Midbrain (tissue), 1 donor: ENCODE measurements at regions not wholly inside any gene's neighbourhood (a gene's known extent, or its start where the extent isn't known, plus 50 kb on each side); places are given as distances from the start of the nearest gene placed in this dataset.
"Not testable (repeated sequence)": the region's sequence is repeated elsewhere in the genome, so short reads cannot be mapped to it uniquely, and the experiment has no call there.

Source experiments
- DNase-seq: peaks from one replicate; lab custom pipeline; 2025; lab: John Stamatoyannopoulos, UW

DNA sequence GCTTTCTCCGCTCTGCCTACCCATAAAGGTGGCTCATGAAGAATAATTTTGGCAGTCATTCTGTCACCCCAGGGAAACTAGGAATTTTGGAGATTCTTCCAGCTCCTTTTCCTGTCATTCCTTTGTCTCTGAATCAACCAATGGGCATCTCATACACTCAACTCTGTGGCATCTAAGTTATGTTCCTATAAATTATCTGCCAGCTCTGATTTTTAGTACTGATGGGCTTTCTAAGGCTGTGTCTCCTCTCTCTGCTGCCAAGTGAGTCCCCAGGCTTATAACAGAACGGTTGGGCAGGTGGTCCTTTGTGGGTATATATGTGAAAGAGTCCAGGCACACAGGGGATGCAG, 226.8 kb downstream of the NMUR2 start:
- DNase-seq, result no peak

DNA sequence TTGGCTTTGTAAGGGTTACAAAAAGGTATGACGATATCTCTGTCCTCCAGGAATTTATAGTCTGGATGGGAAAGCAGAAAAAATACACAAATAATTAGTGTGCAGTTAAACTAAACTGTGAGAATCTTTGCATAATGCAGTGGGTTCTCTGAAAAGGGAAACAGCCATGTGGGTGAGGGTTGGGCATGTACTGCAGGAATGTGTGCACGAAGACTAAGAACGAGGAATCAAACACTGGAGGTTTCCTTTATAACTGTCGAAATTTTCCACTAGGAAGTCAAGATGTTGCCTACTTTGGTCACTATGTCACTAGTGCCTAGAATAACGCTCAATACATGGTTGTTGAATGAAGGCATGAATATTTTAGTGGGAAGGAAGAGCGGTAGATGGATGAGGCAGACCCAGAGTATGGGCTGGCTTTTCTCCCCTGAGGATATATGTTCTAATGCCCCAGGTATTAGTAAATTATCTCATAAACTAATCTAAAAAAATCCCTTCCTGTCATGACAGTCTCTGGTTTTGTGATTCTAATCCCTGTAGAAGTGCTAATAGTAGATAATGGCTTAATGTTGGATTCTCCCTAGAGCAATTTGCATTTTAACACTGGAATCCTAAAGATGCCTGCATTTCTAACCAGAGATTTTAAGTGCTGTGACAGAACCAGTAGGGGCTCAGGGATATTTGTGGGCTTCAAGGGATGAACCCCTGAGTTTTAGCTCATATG, 227.3 kb downstream of the NMUR2 start:
- DNase-seq, result no peak

DNA sequence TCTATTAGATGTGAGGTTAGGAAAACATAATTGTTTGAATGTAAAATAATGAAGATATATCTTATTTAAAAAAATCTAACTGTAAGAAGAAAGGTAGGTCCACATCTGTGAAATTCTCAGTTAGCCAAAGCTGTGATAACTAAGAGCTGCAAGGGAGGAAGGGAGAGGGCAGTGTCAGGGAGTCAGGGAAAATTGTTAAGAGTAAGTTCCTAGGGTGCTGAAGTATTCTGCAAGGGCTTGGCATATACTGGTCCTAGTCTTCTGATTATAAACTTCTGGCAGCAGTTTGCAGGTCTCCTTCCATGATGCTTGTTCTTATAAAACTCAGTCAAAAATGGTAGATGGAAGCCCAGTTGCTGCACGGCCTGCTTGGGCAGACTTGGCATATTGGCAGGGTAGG, 233.2 kb downstream of the NMUR2 start:
- no peak for DNase-seq

DNA sequence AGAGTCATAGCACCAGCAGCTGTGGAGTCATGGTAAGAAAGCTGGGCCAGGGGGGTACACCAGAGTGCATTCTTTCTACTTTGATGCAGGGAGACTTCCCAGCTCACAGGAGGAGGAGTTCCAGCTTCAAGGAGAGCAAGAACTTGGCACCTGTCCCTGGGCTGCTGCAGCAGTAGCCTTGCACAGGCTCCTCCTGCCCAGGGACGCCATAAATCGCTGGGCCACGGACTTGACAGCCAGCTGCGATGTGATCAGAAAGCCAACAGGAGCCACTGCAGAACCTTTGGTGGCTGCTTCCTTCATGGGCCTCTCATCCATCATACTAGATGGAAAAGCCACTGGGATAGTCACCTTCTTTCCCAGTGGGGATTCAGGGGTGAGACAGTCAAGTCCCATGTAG, 234.7 kb downstream of the NMUR2 start:
- no peak for DNase-seq

DNA sequence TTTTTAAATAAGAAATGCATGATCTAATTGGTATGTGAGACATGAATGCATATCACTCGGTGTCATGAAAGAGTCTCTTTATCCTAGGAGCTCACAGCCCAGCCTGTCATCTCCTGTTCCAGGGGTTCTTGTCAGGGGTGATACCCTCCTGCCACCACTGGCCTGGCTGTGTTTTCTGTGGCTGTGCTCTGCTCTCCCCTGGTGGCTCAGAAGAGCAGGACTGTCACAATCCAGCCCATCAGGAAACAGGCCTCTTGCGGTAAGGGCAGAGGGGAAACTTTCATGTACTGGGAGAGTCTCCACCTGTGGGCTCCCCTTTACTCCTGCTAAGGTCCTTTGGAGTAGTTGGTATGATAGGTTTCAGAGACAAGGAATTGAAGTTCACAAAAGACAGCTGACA, 240.2 kb upstream of the GLRA1 start:
- DNase-seq, result no peak

DNA sequence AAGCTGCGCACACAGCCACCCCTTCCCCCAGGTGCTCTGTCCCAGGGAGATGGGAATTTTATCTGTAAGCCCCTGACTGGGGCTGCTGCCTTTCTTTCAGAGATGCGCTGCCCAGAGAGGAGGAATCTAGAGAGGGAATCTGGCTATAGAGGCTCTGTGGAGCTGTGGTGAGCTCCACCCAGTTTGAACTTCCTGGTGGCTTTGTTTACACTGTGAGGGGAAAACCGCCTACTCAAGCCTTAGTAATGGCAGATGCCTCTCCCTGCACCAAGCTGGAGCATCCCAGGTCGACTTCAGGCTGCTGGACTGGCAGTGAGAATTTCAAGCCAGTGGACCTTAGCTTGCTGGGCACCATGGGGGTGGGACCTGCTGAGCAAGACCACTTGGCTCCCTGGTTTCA, 235.2 kb upstream of the GLRA1 start:
- DNase-seq, result not testable (repeated sequence)

DNA sequence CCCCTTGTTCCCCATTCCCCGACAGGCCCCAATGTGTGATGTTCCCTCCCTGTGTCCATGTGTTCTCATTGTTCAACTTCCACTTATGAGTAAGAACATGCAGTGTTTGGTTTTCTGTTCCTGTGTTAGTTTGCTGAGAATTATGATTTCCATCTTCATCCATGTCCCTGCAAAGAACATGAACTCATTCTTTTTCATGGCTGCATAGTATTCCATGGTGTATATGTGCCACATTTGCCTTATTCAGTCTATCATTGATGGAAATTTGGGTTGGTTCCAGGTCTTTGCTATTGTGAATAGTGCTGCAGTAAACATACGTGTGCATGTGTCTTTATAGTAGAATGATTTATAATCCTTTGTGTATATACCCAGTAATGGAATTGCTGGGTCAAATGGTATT, 229.8 kb upstream of the GLRA1 start:
- not testable (repeated sequence) for DNase-seq

DNA sequence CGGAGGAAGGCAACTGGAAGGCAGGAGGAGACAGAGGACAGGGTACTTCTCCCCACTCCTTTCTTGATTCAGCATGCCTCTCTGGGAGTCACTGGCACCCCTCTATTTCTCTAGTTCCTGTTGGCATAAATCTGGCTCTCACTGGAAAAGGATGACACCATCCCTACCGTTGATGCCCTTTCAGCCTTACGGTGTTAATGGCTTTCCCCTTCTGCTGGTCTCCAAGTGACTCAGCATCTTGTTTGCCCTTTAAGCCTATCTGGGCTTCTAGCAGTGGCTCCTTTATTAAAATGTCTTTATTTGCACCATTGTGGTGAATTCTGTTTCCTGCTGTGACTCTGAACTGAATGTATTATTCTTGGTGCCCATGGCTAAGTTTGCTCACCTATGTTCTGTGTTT, 227.3 kb upstream of the GLRA1 start:
- DNase-seq, result no peak

DNA sequence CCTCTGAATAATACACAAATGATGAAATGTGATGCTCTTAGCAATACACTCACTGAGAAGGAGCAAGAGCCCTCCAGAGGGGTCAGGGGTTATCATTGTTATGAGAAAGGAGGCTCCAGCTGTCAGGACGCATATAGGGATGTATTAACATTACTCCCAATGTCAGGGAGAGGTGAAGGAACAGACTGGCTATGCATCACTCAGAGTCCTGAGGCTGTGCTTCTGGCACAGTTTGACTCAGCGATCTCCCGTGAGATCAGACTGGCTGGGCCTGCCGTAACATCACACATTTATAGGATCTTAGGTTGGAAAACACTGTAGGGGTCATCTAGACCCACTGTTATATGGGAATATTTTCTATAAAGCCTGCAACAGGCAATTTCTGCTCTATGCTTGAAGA, 226.5 kb upstream of the GLRA1 start:
- no peak for DNase-seq

DNA sequence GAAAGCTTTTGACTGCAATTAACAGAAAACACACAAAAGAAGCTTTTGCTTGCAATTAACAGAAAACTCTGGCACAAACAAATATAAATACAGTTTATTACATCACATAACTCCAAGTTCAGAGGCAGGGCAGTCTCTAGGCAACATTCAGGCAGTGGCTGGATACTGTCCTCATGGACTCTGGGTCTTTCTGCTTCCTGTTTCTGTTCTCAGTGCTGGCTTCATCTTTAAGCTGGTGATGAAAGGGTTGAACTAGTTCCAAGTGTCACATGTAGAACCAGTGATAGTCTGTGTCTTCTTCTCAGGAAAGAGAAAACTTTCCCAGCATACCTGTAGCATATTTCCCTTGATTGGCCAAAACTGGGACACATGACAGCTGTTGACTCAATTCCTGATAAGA, 222.6 kb upstream of the GLRA1 start:
- DNase-seq, result no peak

DNA sequence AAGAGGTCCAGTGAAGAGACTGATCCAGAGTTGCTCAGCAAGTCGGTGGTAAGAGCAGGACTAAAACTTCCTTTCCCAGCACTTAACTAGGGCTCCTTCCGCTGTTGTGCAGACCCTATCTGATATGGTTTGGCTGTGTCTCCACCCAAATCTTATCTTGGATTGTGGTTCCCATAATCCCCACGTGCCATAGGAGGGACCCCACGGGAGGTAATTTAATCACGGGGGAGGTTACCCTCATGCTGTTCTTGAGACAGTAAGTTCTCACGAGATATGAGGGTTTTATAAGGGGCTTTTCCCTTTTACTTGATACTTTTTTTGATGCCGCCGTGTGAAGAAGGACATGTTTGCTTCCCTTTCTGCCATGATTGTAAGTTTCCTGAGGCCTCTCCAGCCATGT, 221.9 kb upstream of the GLRA1 start:
- DNase-seq, result no peak

DNA sequence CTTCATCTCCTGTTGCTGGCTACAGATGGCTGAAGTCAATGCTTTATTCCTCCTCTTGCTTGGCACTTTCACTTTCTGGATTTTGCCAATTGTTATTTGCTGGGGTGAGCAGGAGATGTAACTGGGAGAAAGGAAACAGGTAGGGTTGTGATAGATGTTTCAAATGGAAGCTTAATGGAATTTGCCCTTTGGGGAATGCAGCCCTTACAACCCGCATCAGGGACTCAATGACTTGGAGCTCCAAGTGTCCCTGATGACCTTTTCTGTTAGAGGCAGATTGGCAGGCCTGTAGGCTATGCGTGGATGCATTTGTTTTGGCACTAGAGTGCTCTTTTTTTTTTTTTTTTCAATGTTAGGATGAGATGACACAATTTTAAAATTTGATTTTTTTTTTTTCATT, 219.9 kb upstream of the GLRA1 start:
- DNase-seq, result no peak

DNA sequence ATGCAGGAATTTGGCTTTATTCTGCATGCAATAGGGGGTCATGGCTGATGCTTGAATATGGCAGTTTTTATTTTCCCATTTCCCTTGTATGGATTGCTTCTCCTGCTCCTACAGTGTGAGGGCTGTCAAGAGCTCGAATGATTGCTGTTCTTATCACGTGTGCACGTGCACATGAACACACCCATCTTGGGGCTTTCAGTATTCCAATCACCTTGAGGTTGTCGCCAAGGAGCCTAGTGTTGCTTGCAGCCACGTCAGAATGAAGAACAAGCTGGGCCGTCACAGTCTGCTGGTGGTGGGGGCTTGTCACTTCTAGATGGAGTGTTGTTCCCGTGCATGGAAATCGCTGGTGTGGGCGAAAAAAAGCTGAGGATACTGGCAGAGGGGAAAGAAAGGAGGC, 219.4 kb upstream of the GLRA1 start:
- DNase-seq, result no peak

DNA sequence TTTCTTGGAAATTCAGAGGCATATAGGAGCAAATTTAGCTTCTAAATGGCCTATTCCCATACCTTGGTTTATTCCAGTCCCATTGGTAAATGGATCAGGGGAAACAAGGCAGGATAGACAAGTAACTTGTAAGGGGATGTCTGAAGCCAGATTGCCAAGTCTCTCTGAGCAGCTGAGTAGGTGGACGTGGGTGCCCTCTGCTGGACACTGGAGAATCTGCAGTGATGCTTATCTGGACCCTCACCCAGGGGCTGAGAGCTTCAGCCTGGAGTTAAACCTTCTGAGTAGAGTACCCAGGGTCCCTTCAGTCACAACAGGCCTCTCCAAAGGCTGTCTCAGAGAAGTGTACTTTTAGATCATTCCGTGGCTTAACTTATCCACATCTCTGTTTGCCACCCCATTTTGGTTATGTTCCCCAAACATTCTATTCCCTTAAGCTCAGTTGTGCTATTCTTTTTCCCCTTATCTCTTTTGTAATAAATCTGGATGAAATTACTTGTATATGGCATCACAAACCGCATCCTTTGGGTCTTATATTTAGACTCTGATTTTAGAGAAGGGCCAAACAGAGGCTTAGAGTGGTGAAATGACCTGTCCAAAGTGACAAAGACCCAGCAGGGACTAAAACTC, 218.3 kb upstream of the GLRA1 start:
- peak; percentile 59 for DNase-seq

DNA sequence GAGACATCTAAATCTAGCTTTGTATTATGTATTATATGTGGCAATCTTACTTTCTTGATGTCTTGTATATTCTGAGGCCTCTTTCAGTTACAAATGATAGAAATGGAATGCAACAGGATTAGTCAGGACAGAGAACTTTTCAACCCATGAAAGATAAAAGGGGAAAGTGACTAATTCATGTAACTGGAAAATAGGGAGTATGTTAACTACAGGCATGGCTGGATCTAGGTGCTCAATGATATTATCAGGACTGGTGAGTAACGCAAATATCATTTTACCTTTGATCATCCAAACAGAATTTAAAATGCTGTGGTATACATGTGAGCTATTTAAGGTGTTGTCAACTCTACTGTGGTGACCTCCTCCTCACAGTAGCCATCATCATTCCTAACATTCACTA, 215.7 kb upstream of the GLRA1 start:
- no peak for DNase-seq

DNA sequence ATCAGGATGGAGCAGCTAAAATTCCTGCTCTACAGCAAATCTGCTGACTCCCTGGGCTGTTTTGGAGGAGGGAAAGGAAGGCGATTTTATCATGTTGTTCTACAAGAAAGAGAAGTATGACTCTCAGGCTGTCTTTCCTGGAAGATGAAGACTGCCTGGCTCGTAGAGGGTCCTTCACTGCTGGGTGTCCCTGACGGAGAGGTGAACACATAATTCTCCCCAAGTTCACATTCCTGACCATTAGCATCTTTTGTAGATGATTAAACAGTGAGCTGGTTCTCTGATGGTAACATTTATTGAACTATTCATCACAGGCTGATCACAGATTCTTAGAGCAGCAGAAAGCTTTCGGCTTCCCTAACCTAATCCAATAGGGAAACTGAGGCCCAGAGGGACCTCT, 212.4 kb upstream of the GLRA1 start:
- DNase-seq, result no peak

DNA sequence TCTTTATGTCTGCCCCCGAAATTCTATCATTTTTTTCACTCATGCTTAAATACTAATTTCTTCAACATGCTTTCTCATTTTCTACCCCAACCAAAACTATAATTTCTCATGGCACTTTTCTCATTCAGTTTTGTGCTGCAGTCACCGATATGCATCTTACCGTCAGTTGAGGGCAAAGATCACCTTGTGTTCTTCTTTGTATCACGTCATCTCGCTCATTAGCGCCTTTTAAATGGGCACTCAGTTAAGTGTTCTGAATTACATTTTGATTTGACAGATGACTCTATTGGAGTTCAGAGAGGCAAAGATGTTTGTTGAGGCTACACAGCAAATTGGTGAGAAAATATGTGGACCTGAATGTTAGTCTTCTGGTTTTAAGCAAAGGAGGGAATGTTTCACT, 211.7 kb upstream of the GLRA1 start:
- no peak for DNase-seq

DNA sequence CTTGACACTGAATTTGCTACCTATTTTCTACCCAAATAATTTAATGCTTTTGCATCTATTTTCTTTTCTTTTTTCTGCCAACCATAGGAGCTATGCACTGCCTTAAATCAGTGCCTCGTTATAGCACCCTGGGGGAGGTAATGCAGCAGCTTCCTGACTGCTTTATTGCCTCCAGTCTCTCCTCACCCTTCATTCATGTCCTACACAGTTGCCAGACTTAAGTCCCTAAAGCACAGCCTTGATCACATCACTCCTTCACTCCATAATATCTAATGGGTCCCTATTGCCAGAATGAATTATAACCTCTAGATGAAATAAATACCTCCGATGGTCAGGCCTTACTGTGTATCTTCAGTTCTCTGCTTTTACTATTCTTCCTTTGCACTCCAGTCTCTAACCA, 211.2 kb upstream of the GLRA1 start:
- DNase-seq, result no peak

DNA sequence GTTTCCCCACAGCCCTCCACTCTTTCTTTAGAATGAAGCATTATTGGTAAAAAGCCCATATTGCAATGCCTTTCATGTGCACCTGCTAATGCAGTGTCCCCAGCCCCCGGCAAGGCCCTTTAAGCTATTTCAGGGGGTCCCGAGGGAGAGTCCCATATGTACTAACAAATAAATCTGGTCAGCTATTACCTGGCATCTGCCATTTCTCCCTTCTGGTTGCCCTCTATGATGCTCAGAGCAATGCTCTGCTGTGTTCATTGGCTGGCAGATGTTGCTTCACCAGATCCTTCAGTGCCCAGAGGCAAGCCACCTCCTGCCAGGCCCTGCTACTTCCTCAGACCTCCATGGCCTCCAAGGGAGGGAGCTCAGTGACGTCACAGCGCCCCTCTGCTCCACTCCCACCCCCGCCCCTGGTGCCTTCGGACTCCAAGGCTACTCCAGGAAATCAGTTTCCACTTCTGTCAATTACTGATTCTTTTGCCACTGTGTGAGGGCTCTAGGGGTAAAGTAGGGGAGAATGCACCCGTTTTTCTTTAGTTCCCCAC, 201.1 kb upstream of the GLRA1 start:
- no peak for DNase-seq

DNA sequence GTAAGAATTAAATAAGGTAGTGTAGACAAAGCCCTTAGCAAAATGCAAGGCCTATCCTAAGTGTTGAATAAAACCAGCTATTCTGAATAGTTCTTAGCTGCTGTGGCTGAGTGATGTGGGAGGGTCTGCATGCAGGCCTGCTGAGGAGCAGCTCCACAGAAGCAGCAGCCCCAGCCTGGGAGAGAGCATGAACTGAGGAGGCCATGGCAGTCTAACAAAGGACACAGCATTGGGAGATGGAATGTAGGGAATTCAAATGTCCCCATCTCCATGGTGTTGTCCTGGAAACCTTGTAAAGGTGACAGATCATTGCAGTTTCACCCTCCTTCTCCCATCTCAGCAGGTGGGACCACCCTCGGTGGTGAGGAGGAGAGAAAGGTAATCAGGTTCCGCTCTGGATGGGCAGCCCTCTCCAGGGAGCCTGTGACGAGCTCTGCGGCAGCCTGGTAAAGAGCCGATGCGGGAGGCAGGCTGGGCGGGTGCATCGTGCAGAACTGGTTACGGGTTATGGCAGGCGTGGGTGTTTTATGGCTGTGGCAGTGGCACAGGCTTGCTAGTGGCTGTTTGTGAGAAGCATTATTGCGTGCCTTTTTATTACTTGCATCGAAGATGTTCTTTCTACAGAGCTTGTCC, 199.9 kb upstream of the GLRA1 start:
- DNase-seq, result no peak

DNA sequence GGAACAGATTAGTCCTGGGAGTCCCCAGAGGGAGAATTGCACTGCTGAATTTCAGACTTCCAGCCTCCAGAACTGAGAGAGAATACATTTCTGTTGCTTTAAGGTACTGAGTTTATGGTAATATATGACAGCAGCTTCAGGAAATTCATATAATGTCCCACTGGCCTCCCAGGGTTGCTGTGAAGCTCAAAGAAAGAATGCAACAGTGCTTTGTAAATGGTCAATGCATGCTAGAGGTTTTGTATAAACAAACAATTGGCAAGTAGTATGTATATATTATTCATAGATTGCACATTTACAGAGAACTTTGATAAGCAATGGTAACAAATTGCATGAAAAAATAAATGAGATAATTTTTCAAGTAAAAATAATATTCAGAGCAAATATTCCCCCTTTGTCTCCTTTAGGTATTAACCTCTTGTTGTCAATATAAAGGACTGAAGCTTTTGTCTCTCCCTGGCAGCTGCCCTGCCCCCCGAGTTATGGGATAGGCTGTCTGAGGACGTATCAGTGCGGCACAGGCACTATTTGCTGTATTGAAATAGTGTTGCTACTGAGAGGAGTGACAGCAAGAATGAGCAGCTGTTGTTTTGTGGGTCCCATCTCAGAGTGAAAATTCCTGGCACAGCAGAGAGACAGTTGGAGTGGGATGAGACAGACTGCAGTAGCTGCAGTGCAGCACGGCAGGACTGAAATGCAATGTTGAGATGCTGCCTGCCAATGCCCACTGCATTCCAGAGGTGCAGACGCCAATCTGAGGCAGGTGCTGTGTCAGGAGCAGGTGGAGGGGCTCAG, 194.2 kb upstream of the GLRA1 start:
- no peak for DNase-seq

DNA sequence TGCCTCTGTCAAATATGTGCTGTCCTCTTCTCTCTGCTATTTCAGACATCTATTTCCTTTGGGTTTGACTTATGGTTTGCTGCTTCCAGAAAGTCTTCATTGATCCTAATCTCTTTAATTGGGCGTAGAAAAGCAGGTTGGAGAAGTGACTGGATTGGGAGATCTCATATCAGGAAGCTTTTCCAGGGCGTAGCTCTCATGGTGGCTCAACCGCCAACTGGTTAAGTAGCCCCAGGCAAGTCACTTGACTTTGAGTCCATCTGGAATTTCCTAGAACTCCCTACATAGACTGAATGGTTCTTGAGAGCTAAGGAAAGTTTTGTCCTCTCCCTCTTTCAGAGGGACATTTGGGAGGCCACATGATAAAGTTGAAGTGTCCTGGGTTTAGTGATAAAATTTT, 192.3 kb upstream of the GLRA1 start:
- DNase-seq, result no peak

DNA sequence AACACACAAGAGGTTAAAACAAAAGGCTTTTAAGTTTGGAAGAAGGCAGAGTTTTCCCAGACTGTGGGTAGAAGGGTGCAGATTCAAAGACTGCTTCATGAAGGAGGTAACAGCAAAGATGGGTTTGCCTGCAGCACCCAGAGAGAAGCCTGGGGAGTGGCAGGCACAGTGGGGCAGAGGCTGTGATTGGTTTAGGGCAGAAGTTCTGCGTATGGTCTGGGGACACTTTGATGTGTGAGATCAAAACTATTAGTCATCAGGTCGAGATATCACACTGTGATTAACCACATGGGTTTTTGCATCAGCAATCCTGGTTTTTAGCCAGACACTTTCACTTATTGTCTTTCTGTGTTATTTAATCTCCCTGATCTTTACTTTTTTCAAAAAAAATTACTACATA, 188.8 kb upstream of the GLRA1 start:
- DNase-seq, result no peak
